GM18520 (cell line): ENCODE measurements at regions not wholly inside any gene's neighbourhood (a gene's known extent, or its start where the extent isn't known, plus 50 kb on each side); places are given as distances from the start of the nearest gene placed in this dataset.
"Not testable (repeated sequence)": the region's sequence is repeated elsewhere in the genome, so short reads cannot be mapped to it uniquely, and the experiment has no call there.

Source experiments
- ATAC-seq: cut with Tn5 transposase; IDR thresholded peaks from one replicate; pipeline ENCODE4 v1.9.1; 2021; ENCODE audit not compliant: unreplicated experiment

DNA sequence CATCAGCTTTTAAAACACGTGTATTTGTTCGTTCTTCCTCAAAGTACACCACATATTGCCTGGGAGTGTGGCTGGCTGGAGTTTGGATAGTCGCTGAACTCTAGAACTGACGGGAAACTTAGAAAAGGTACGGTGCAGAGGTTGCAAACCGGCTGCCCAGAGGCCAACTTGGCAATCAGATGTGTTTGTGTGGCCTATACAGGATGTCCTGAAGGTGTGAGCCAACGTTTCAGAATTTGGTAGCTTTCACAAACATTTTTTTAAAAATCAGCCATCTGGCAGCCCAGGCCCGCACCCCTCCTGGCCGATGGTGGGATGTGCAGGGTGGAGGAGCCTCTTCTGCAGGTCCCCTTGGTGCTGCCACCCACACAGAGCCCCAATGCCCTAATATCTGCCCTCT lies 73.6 kb upstream of the SLC25A33 start:
- no peak for ATAC-seq

DNA sequence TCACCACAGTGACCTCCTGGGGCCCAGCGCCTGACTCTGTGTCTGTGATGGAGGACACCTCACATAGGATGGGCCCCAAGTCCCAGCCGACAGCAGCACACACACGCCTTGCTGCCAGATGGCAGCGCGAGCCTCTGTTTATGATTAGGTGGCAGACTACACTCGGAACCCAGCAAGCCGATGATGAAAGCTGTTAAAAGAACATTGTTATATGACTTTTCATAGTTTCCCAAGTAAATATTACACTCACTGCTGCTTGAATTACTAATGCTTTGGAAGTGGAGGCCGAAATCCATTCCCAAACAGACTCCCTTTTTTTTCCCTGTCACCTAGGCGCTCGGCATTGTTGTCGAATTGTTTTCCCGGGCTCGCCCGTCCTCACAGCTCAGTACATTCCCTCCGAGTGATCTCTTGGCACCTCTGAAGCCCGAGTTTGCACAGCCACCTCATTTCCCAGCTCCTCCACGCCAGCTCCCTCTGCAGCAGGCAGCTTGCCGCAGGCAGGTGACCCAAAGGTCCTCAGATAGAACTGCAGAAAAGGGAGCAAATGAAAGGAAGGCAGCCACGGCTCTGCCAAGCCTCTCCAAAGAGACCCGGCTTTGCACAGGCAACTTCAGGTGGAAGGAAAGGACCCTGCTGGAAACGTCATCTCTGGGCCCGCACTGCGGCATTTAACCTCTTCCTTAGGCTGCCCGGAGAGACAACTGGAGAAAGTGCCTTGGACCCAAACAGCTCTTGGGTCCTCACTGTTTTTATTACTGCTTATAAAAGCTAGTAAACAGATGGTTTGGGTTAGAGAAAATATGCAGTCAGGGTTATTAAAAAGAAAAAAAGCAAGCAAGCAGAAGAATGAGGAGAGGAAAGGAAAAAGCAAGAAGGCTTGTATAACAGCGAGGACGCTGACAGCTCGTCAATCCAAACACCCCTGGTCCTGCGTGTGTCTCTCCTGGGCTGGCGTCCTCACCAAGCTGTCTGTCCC lies 72.2 kb upstream of the SLC25A33 start:
- no peak for ATAC-seq

DNA sequence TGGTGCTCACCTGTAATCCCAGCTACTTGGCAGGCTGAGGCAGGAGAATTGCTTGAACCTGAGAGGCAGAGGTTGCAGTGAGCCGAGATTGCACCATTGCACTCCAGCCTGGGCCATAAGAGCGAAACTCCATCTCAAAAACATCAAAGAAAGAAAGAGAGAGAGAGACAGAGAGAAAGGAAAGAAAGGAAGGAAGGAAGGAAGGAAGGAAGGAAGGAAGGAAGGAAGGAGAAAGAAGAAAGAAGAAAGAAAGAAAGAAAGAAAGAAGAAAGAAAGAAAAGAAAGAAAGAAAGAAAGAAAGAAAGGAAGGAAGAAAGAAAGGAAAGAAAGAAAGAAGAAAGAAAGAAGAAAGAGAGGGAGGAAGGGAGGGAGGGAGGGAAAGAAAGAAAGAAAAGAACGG lies 69.4 kb upstream of the SLC25A33 start:
- not testable (repeated sequence) for ATAC-seq

DNA sequence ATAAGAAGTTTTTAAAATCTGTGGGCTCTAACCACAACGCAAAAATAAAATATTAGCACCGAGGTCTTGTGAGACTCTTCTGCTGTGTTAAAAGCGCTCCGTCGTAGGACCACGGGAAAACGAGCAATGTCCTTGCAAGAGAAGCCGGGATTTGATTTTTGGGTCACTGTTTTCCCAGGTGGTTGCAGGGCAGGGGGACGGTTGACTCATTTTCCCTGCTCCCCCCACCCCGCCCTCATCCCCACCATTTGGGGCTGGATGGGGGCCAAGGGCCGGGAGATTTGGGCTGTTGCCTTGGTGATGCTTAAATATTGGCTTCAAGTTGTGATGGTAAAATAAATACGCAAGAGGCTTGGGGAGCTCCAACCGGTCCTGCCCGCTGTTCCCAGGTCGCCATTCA lies 67.6 kb upstream of the SLC25A33 start:
- no peak for ATAC-seq

DNA sequence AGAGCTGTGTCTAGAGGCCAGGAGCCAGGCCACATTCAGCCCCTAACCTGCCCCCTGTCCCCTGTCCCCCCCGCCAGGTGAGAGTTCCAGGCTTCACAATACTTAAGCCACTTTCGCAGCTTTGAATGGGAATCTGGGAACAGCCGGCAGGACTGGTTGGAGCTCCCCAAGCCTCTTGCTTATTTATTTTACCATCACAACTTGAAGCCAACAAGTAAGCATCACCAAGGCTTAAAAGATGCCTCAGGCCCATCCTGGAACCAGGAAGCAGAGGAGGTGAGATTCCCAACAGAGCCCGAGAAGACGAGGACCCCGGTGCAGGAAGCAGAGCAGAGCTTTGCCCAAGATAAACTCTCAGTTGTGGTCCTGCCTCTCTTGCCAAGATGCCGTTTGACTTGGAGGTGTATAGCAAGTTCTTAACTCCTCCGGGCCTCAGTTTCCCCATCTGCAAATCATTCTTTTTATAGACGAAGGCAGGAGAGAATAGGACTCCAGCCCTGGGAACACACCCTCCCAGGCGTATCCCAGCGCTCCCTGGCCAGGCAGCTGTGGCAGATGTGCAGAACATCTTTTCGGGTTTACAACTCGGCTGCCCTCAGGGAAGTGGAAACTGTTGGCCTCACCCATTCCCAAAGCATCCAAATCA lies 66.8 kb upstream of the SLC25A33 start:
- ATAC-seq = no peak

DNA sequence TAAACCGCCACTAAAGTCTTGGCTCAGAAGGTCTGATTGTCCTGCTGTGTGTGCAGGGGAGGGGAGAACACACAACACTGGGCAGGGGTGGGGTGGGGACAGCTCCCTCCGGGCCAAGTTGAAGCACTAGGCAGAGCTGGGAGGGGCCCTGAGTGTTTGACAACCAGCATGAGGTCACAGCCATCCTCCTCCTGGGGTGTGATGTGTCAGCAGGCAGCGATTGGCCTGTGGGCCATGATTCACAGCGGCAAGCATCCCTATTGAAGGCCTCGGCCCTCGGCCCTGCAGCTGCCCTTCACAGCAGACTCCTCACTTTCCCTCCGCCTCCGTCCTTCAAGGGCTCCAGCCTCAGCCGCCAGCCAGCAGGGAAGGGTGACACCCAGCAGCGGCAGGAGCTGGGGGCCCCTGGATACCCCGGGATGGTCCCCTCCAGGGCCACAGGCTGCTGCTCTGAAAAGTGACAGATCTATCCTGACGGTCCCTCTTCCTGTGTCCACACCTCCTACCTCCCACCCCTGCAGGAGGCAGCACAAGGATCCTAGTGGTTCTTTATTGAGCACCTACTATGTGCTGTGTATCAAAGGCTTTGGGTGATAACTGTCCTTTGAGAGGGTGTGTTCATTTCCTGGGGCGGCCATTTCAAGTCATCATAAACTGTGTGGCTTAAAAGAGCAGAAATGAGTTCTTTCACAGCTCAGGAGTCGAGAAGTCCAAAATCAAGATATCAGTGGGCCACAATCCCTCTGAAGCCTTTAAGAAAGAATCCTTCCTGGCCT lies 66.0 kb upstream of the SLC25A33 start:
- ATAC-seq = no peak

DNA sequence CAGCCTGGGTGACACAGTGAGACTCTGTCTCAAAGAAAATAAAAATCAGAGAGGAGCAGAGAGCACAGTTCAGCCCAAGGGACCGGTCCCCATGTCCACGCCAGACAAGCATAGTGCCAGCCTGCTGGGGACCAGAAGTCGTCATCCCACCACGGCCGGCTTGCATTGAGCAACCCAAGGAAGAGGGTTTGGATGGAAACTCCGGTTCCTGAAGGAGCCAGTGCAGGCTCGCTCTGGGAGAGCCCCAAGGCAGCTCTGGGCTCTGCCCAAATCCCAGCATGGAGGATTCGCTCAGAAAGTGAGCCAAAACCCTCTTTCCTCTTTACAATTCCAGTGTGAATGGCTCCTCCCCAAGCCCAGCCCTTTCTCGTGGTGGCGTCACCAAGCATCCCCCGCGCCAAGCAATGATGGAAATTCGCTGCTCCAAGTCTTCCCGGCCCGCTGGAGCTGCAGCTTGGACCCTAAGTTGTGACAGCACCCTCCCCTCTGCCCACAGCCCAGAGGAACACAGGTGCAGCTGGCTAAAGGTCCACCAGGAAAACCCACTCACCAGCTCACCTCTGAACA lies 64.1 kb upstream of the SLC25A33 start:
- no peak for ATAC-seq

DNA sequence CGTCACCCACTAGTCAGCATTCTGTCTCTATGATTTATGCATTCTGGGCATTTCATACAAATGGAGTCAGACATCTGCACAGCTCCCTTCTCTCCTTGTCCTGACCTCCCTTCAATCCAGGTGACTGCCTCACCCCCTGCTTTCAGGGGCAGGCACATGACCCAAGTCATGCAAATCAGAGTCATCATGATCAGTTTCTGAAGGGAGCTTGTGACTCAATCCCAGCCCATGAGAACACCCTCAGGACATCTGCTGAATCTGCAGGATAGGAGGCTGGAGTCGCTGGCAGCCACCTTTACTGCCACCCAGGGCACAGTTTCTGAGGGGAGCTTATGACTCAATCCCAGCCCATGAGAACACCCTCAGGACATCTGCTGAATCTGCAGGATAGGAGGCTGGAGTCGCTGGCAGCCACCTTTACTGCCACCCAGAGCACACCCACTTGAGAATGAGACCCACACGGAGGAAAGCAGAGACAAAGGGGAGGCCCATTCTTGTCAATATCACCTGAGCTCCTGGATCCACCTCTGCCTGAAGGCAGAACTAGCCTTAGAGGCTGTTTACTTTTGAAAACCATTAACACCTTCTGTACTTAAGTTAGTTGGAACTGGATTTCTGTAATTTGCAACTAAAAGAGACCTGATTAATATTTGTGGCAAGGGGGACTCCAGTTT lies 62.3 kb upstream of the SLC25A33 start:
- no peak for ATAC-seq

DNA sequence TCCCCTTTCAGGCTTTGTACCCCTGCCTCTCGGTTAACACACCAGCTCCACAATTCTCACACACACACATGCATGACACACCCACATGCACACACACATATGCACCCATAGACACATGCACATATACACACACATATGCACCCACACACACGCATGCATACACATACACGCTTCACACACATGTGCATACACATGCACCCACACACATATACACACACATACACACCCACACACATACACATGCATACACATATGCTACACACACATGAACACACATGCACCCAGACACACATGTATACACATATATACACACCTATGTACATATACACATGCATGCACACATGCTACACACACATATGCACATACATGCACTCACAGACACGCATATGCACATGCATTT lies 61.7 kb upstream of the SLC25A33 start:
- ATAC-seq = no peak

DNA sequence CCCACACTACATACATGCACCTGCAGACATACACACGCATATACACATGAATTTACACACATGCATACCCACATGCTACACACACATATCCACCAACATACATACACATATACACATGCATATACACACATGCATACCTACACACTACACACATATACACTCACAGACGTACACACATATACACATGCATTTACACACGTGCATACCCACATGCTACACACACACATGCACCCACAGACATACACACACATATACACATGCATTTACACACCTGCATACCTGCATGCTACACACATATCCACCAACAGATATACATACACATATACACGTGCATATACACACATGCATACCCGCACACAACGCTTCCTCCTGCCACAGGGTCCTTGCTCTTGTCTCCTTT lies 61.2 kb upstream of the SLC25A33 start:
- no peak for ATAC-seq

DNA sequence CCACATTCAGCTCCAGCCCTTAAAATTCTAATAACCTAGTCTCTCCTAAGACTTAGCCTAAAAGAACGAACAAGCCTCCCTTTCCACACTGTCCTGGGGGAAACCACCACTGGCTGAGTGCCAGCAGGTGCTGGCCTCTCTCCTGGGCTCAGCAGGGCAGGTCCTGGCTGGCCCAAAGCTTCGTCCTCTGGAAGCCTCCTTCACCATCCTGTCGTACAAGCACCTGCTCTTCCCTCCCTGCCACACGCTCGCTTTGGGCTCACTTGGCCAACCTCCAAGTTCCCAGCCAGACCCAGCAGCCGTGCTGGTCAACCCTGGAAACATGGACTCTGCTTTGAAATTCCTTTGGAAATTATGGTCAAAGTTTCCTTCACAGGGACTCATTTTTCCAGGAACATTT lies 58.2 kb upstream of the SLC25A33 start:
- ATAC-seq = no peak

DNA sequence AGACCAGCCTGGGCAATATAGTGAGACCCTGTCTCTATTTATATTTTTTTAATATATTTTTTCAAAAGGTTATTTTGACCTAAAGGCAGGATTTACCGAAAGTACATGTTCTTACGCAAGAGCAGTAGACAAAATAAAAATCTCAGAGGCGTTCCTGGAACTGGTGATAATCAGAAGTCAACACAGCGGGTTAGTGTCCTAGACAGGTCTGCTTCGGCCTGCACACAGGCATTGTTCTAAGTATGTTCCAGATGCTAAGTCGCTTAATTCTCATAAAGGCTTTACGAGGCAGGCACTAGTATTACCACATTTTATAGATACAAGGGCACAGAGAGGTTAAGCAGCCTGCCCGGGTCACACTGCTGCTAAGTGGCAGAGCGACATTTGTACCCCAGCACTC lies 56.9 kb upstream of the SLC25A33 start:
- ATAC-seq = no peak

DNA sequence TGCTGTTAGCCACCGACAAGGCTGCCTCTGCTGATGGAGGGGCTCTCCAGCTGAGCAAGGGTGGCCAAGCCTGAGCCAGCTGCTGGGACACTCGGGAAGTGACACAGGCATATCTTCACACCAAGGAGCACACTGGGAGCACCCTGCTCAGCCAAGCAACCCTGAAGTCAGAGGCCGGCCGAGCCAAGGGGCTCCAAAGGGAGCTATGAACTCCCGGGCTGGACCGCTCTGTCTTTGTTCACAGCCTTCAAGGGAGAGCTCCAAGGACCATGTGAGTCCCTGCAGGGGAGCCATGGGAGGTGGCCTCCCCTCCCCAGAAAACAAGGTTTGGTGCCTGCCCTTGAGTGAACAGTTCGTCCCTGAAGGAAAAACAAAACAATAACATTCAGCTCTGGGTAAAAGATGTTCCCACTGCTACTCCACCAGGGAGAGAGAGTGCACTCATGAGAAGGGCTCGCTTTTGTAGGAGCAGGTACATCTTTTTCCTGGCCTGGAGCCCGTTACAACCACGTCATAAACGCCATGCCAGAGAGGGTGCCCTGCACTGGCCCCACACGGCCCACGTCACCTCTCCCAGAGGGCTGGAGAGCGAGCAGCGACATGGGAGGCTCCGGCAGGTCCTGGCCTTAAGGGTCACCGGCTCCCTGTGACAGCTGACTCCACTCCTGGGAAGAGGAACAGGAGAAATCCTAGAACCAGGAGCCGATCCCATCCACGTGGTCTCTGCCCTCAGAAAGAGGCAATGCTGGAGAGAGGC lies 56.3 kb upstream of the SLC25A33 start:
- no peak for ATAC-seq

DNA sequence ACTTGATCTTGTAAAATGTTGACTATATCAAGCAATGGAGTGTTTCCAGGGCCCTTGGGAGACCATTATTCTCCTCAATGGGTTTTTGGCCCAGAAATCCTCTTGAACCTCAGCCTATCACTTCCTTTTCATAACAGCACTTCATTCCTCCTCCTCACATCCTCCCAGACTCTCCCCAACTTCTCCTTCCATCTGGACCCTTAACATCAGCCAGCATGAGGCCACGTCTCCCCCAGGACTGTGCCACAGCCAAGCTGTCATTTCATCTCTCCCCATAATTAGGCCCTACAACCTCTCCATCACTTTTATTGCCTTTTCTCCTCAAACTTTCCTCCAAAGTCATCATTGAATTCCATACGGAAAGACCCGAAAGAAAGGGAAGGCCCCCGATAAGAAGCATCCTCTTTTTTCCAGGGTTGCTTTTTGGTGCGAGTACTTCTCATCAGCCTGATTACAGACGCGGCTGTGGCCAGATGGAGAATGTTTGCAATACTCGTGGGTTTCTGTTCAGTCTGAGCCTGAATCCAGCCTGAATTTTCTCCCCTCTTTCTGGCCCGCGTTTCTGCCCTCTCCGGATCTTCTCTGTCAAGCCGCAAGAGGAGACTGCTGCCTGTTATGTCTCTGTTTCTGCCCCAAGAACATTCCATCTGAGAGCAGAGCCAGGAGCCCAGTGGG lies 52.7 kb upstream of the SLC25A33 start:
- ATAC-seq = no peak
